Upper lobe of left lung (tissue), 4 donors: ENCODE measurements at regions not wholly inside any gene's neighbourhood (a gene's known extent, or its start where the extent isn't known, plus 50 kb on each side); places are given as distances from the start of the nearest gene placed in this dataset.

Experiments used
- EP300 ChIP-seq, 4 donors: sonication (generic); formaldehyde crosslinking; IDR thresholded peaks; one replicate each; pipeline ENCODE4 v1.5.1; 2017; ENCODE audit warnings: antibody characterized with exemption in 4 of 4, control low read depth in 2 of 4
- POLR2A ChIP-seq, 4 donors: fragments of 450-650 bp; IDR thresholded peaks; one replicate each; pipeline ENCODE4 v1.5.1; 2016 to 2017; ENCODE audit warnings: antibody characterized with exemption in 4 of 4, mild to moderate bottlenecking in 2 of 4
- POLR2AphosphoS5 ChIP-seq, 2 donors: sonication (generic); formaldehyde crosslinking; IDR thresholded peaks; one replicate each; pipeline ENCODE4 v1.5.1; 2017; ENCODE audit warnings: antibody characterized with exemption in 2 of 2
- TF ChIP-seq, protein P1 (sequence below), 6 experiments: fragments of 450-650 bp in 4 of 6; fragments of 200-600 bp in 2 of 6; sonication (generic) in 2 of 6; IDR thresholded peaks; one replicate each; pipeline ENCODE4 v1.5.1; 2016 to 2019; ENCODE audit warnings: antibody characterized with exemption in 6 of 6

DNA sequence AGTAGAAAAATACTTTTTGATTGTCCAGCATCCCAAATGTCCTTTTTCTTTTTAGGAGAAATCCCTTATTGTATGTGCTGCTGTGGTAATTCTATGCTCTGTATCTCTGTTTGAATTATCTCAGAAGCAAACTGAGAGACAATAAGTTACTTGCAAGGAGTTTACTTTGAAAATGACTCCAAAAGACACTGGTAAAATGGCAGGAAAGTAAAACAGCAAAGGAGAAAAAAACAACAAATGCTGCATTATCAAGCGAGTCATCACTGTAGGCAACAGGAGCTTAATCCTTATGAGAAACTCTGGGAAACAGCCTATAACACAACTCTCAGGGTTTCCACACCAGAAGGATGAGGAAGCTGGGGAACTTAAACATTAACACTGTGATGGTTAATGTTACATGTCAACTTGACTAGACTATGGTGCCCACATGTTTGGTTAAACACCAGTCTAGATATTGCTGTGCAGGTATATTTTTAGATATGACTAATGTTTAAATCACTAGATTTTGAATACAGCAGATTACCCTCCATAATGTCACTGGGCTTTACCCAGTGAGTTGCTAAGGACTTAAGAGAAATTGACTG lies 92.6 kb upstream of the GAS1 start:
- TF ChIP-seq, protein P1, sequence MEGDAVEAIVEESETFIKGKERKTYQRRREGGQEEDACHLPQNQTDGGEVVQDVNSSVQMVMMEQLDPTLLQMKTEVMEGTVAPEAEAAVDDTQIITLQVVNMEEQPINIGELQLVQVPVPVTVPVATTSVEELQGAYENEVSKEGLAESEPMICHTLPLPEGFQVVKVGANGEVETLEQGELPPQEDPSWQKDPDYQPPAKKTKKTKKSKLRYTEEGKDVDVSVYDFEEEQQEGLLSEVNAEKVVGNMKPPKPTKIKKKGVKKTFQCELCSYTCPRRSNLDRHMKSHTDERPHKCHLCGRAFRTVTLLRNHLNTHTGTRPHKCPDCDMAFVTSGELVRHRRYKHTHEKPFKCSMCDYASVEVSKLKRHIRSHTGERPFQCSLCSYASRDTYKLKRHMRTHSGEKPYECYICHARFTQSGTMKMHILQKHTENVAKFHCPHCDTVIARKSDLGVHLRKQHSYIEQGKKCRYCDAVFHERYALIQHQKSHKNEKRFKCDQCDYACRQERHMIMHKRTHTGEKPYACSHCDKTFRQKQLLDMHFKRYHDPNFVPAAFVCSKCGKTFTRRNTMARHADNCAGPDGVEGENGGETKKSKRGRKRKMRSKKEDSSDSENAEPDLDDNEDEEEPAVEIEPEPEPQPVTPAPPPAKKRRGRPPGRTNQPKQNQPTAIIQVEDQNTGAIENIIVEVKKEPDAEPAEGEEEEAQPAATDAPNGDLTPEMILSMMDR (IDR thresholded peaks at IDR 0.05), result no peak
- no peak for TF ChIP-seq POLR2AphosphoS5 (IDR thresholded peaks at IDR 0.05)
- TF ChIP-seq POLR2A (IDR thresholded peaks at IDR 0.05), result no peak
- TF ChIP-seq EP300 (IDR thresholded peaks at IDR 0.05), result no peak
